Ascending aorta (tissue), 2 donors: ENCODE measurements at regions not wholly inside any gene's neighbourhood (a gene's known extent, or its start where the extent isn't known, plus 50 kb on each side); places are given as distances from the start of the nearest gene placed in this dataset.

ENCODE experiments used
- DNase-seq, 2 donors: peaks; one replicate each; pipeline ENCODE4 v3.0.0-alpha.2; 2019; ENCODE audit warnings: low spot score in 2 of 2
- H3K27ac ChIP-seq, 2 donors: fragments of 200-600 bp; sonication (generic); one replicate each; pipeline ENCODE4 v1.5.1; 2016 to 2017; ENCODE audit warnings: mild to moderate bottlenecking in 1 of 2
- H3K27me3 ChIP-seq: fragments of 200-600 bp; sonication (generic); one replicate; pipeline ENCODE4 v1.5.1; 2017
- H3K36me3 ChIP-seq, 2 donors: fragments of 200-600 bp; sonication (generic); one replicate each; pipeline ENCODE4 v1.5.1; 2016
- H3K4me1 ChIP-seq, 2 donors: fragments of 200-600 bp; sonication (generic); one replicate each; pipeline ENCODE4 v1.5.1; 2016 to 2017; ENCODE audit warnings: mild to moderate bottlenecking in 1 of 2
- H3K4me3 ChIP-seq, 2 donors: fragments of 200-600 bp; sonication (generic); one replicate each; pipeline ENCODE4 v1.5.1; 2016 to 2017; ENCODE audit warnings: mild to moderate bottlenecking in 1 of 2
- H3K9me3 ChIP-seq, 2 donors: fragments of 200-600 bp; sonication (generic); one replicate each; pipeline ENCODE4 v1.5.1; 2016
- CTCF ChIP-seq, 3 experiments: fragments of 200-600 bp in 2 of 3; fragments of 450-650 bp in 1 of 3; sonication (generic) in 2 of 3; IDR thresholded peaks; one replicate each; pipeline ENCODE4 v1.5.1; 2016 to 2019; ENCODE audit warnings: antibody characterized with exemption in 3 of 3, mild to moderate bottlenecking in 1 of 3, moderate library complexity in 1 of 3
- intact Hi-C: fragments of 100-400 bp; cut with DNase I; formaldehyde crosslinking; loops from one replicate; pipeline ENCODE4 v1.15.1; 2023

GRCh38 chr10:28807760-28808613 lies 130.7 kb downstream of the BAMBI start:
- DNase-seq = no peak
- Histone ChIP-seq H3K36me3 (no peaks in the 10 kb centered on the region), H3K4me1 (peaks cover 3 to 25% of the 10 kb centered on the region in 2 donors), H3K4me3 (peak overlapping the region; percentile 31 to 47), H3K9me3 (no peaks in the 10 kb centered on the region), H3K27me3 (no peaks in the 10 kb centered on the region), H3K27ac (peak overlapping the region; percentile 84 to 89)
- intact Hi-C loops = loop anchor here (5.0 kb wide), 4 partner anchors 34 to 131 kb away; partner anchors contain the start of gene BAMBI
- TF ChIP-seq CTCF (IDR thresholded peaks at IDR 0.05) = no peak

GRCh38 chr10:28808693-28809092 lies 131.4 kb downstream of the BAMBI start:
- Histone ChIP-seq H3K4me1 (peaks cover 3 to 25% of the 10 kb centered on the region in 2 donors), H3K27ac (peak overlapping the region in 1 of 2 donors; percentile 84), H3K27me3 (no peaks in the 10 kb centered on the region), H3K4me3 (no peak overlapping the region), H3K9me3 (no peaks in the 10 kb centered on the region), H3K36me3 (no peaks in the 10 kb centered on the region)
- intact Hi-C loops = loop anchor here (5.0 kb wide), 4 partner anchors 34 to 131 kb away; partner anchors contain the start of gene BAMBI
- TF ChIP-seq CTCF (IDR thresholded peaks at IDR 0.05) = no peak
- no peak for DNase-seq

- no peaks in the 10 kb centered on the region for H3K9me3 ChIP-seq
- H3K4me1 ChIP-seq = peaks cover 3 to 25% of the 10 kb centered on the region in 2 donors
- no peaks in the 10 kb centered on the region for H3K27me3 ChIP-seq
- H3K27ac ChIP-seq = no peak overlapping the region
- H3K36me3 ChIP-seq = no peaks in the 10 kb centered on the region
- intact Hi-C loops = no loop called here
- no peak for TF ChIP-seq CTCF (IDR thresholded peaks at IDR 0.05)
- H3K4me3 ChIP-seq = no peak overlapping the region
- no peak for DNase-seq
These were observed 132.9 kb downstream of the BAMBI start for GRCh38 chr10:28810057-28810870.

GRCh38 chr10:28811639-28812349 lies 134.5 kb downstream of the BAMBI start:
- no peak overlapping the region for H3K4me3 ChIP-seq
- H3K9me3 ChIP-seq = no peaks in the 10 kb centered on the region
- peaks cover 0 to 22% of the 10 kb centered on the region in 2 donors for H3K4me1 ChIP-seq
- H3K36me3 ChIP-seq = no peaks in the 10 kb centered on the region
- DNase-seq = no peak
- H3K27me3 ChIP-seq = no peaks in the 10 kb centered on the region
- no peak for TF ChIP-seq CTCF (IDR thresholded peaks at IDR 0.05)
- no peak overlapping the region for H3K27ac ChIP-seq
- intact Hi-C loops = no loop called here
